HG03095 (cell line): ENCODE measurements at regions not wholly inside any gene's neighbourhood (a gene's known extent, or its start where the extent isn't known, plus 50 kb on each side); places are given as distances from the start of the nearest gene placed in this dataset.
"Not testable (repeated sequence)": the region's sequence is repeated elsewhere in the genome, so short reads cannot be mapped to it uniquely, and the experiment has no call there.

Source experiments
- ATAC-seq: cut with Tn5 transposase; IDR thresholded peaks from one replicate; pipeline ENCODE4 v1.9.1; 2021; ENCODE audit warnings: moderate library complexity; ENCODE audit not compliant: unreplicated experiment

GRCh38 chr15:30830961-30831360 lies 72.8 kb upstream of the FAN1 start:
- ATAC-seq: no peak

GRCh38 chr15:30833379-30833778 lies 70.3 kb upstream of the FAN1 start:
- not testable (repeated sequence) for ATAC-seq

- ATAC-seq: not testable (repeated sequence)
These were observed 62.1 kb upstream of the FAN1 start for GRCh38 chr15:30841639-30842038.

GRCh38 chr15:30842798-30843472 lies 60.8 kb upstream of the FAN1 start:
- ATAC-seq: peak; percentile 95

GRCh38 chr15:30845536-30845935 lies 58.2 kb upstream of the FAN1 start:
- not testable (repeated sequence) for ATAC-seq
